Osteoblast (primary cell): ENCODE measurements at regions not wholly inside any gene's neighbourhood (a gene's known extent, or its start where the extent isn't known, plus 50 kb on each side); places are given as distances from the start of the nearest gene placed in this dataset.
"Not testable (repeated sequence)": the region's sequence is repeated elsewhere in the genome, so short reads cannot be mapped to it uniquely, and the experiment has no call there.

Experiments used
- DNase-seq: peaks from one replicate; pipeline ENCODE4 v3.0.0; 2011; ENCODE audit warnings: low spot score, mixed read lengths; ENCODE audit not compliant: insufficient read length; ENCODE audit errors: missing footprints
- H2AFZ ChIP-seq: 2 replicates; pipeline ENCODE4 v1.6.0; 2011; ENCODE audit warnings: mild to moderate bottlenecking, low read length
- H3K27ac ChIP-seq: 2 replicates; pipeline ENCODE4 v1.5.1; 2011; ENCODE audit warnings: mild to moderate bottlenecking, low read depth, low read length, moderate library complexity
- H3K27me3 ChIP-seq: 2 replicates; pipeline ENCODE4 v1.6.0; 2012; ENCODE audit warnings: mild to moderate bottlenecking, control low read depth, inconsistent platforms, low read length, moderate library complexity; ENCODE audit not compliant: insufficient read depth
- H3K36me3 ChIP-seq: 2 replicates; pipeline ENCODE4 v1.5.1; 2011; ENCODE audit warnings: mild to moderate bottlenecking, low read length, control low read depth, moderate library complexity; ENCODE audit not compliant: insufficient read depth
- H3K4me1 ChIP-seq: 2 replicates; pipeline ENCODE4 v1.5.1; 2011; ENCODE audit warnings: mild to moderate bottlenecking, low read length, control low read depth, moderate library complexity; ENCODE audit not compliant: insufficient read depth
- H3K4me2 ChIP-seq: 2 replicates; pipeline ENCODE4 v1.6.0; 2011; ENCODE audit warnings: mild to moderate bottlenecking, low read length; ENCODE audit not compliant: insufficient read depth
- H3K4me3 ChIP-seq: fragments of 200-600 bp; sonication (generic); 3 replicates; pipeline ENCODE4 v1.5.1; 2012; ENCODE audit warnings: mild to moderate bottlenecking, low read length, inconsistent platforms; ENCODE audit not compliant: insufficient read depth
- H3K79me2 ChIP-seq: 2 replicates; pipeline ENCODE4 v1.6.0; 2012; ENCODE audit warnings: mild to moderate bottlenecking, low read length, control low read depth, inconsistent platforms; ENCODE audit not compliant: insufficient read depth
- H3K9me3 ChIP-seq: 2 replicates; pipeline ENCODE4 v1.5.1; 2011; ENCODE audit warnings: low read depth, low read length, control low read depth
- H4K20me1 ChIP-seq: 2 replicates; pipeline ENCODE4 v1.6.0; 2012; ENCODE audit warnings: mild to moderate bottlenecking, low read length, control low read depth; ENCODE audit not compliant: insufficient read depth
- CTCF ChIP-seq: IDR thresholded peaks from 2 replicates; pipeline ENCODE4 v1.5.1; 2011; ENCODE audit warnings: mild to moderate bottlenecking, low read depth, low read length, moderate library complexity; ENCODE audit errors: extremely low read depth

- no peaks in the 10 kb centered on the region for H3K4me1 ChIP-seq
- no peaks in the 10 kb centered on the region for H3K36me3 ChIP-seq
- H3K79me2 ChIP-seq, result no peaks in the 10 kb centered on the region
- peaks cover 3% of the 10 kb centered on the region for H3K27me3 ChIP-seq
- H3K4me3 ChIP-seq, result no peak overlapping the region
- no peaks in the 10 kb centered on the region for H4K20me1 ChIP-seq
- no peak overlapping the region for H3K4me2 ChIP-seq
- DNase-seq, result no peak
- no peak overlapping the region for H3K27ac ChIP-seq
- H2AFZ ChIP-seq, result no peak overlapping the region
- H3K9me3 ChIP-seq, result no peaks in the 10 kb centered on the region
- no peak for TF ChIP-seq CTCF
Observed at GRCh38 chrX:104486691-104487090, 79.3 kb upstream of the IL1RAPL2 start.

- Histone ChIP-seq H3K4me2 (no peak overlapping the region), H3K36me3 (no peaks in the 10 kb centered on the region), H4K20me1 (no peaks in the 10 kb centered on the region), H3K4me1 (no peaks in the 10 kb centered on the region), H3K4me3 (no peak overlapping the region), H2AFZ (no peak overlapping the region), H3K79me2 (no peaks in the 10 kb centered on the region), H3K9me3 (no peaks in the 10 kb centered on the region), H3K27ac (no peak overlapping the region), H3K27me3 (peaks cover 10% of the 10 kb centered on the region)
- no peak for TF ChIP-seq CTCF
- no peak for DNase-seq
Observed at GRCh38 chrX:104482757-104483156, 83.2 kb upstream of the IL1RAPL2 start.

- no peak for TF ChIP-seq CTCF
- H3K27ac ChIP-seq, result no peak overlapping the region
- H3K9me3 ChIP-seq, result no peaks in the 10 kb centered on the region
- H3K4me1 ChIP-seq, result no peaks in the 10 kb centered on the region
- no peak overlapping the region for H3K4me3 ChIP-seq
- H2AFZ ChIP-seq, result no peak overlapping the region
- H3K79me2 ChIP-seq, result no peaks in the 10 kb centered on the region
- H3K36me3 ChIP-seq, result no peaks in the 10 kb centered on the region
- no peak for DNase-seq
- no peak overlapping the region for H3K4me2 ChIP-seq
- H3K27me3 ChIP-seq, result peaks cover 8% of the 10 kb centered on the region
- H4K20me1 ChIP-seq, result no peaks in the 10 kb centered on the region
Observed at GRCh38 chrX:104469771-104470170, 96.2 kb upstream of the IL1RAPL2 start.

- Histone ChIP-seq H3K36me3 (no peaks in the 10 kb centered on the region), H3K27me3 (no peaks in the 10 kb centered on the region), H3K79me2 (no peaks in the 10 kb centered on the region), H3K9me3 (no peaks in the 10 kb centered on the region), H2AFZ (no peak overlapping the region), H3K27ac (no peak overlapping the region), H3K4me2 (no peak overlapping the region), H4K20me1 (no peaks in the 10 kb centered on the region), H3K4me1 (no peaks in the 10 kb centered on the region), H3K4me3 (no peak overlapping the region)
- no peak for TF ChIP-seq CTCF
- DNase-seq, result no peak
Observed at GRCh38 chrX:104459796-104460195, 106.2 kb upstream of the IL1RAPL2 start.

GRCh38 chrX:104457130-104457529 is 108.9 kb upstream of the IL1RAPL2 start:
- H3K4me1 ChIP-seq, H2AFZ ChIP-seq, H3K4me2 ChIP-seq, H3K4me3 ChIP-seq, H3K27ac ChIP-seq, DNase-seq, H4K20me1 ChIP-seq, H3K27me3 ChIP-seq, H3K36me3 ChIP-seq, H3K9me3 ChIP-seq, H3K79me2 ChIP-seq: not testable (repeated sequence)
